ENCODE measurements at regions not wholly inside any gene's neighbourhood (a gene's known extent, or its start where the extent isn't known, plus 50 kb on each side); places are given as distances from the start of the nearest gene placed in this dataset.
"Not testable (repeated sequence)": the region's sequence is repeated elsewhere in the genome, so short reads cannot be mapped to it uniquely, and the experiment has no call there.

- ChIA-PET CTCF (no interaction called here), POLR2A (no interaction called here)
Observed at GRCh38 chr14:28348797-28349196, 417.8 kb upstream of the FOXG1 start.

GRCh38 chr14:28356819-28357218 is 409.8 kb upstream of the FOXG1 start:
- CTCF ChIA-PET: no interaction called here

GRCh38 chr14:28361486-28361885 is 405.1 kb upstream of the FOXG1 start:
- POLR2A ChIA-PET: no interaction called here
- CTCF ChIA-PET: no interaction called here

More at GRCh38 chr14:28356819-28357218, 409.8 kb upstream of the FOXG1 start:
- POLR2A ChIA-PET: no interaction called here

GRCh38 chr14:28365510-28365909 is 401.1 kb upstream of the FOXG1 start:
- ChIA-PET CTCF (no interaction called here), POLR2A (no interaction called here)

- CTCF ChIA-PET: no interaction called here
Observed at GRCh38 chr14:28373721-28374120, 392.9 kb upstream of the FOXG1 start.

GRCh38 chr14:28375295-28375694 is 391.3 kb upstream of the FOXG1 start:
- POLR2A ChIA-PET: no interaction called here
- CTCF ChIA-PET: no interaction called here

More at GRCh38 chr14:28373721-28374120, 392.9 kb upstream of the FOXG1 start:
- POLR2A ChIA-PET: no interaction called here

GRCh38 chr14:28381656-28382055 is 384.9 kb upstream of the FOXG1 start:
- CTCF ChIA-PET: no interaction called here
- POLR2A ChIA-PET: no interaction called here

- CTCF ChIA-PET: no interaction called here
- POLR2A ChIA-PET: no interaction called here
Observed at GRCh38 chr14:28382444-28383190, 384.0 kb upstream of the FOXG1 start.

GRCh38 chr14:28398506-28398905 is 368.1 kb upstream of the FOXG1 start:
- ChIA-PET POLR2A (no interaction called here), CTCF (no interaction called here)

GRCh38 chr14:28401705-28402104 is 364.9 kb upstream of the FOXG1 start:
- CTCF ChIA-PET, POLR2A ChIA-PET: not testable (repeated sequence)

GRCh38 chr14:28406196-28406595 is 360.4 kb upstream of the FOXG1 start:
- ChIA-PET POLR2A (no interaction called here), CTCF (no interaction called here)

- ChIA-PET CTCF (no interaction called here), POLR2A (no interaction called here)
Observed at GRCh38 chr14:28407031-28407825, 359.4 kb upstream of the FOXG1 start.

GRCh38 chr14:28407996-28408395 is 358.6 kb upstream of the FOXG1 start:
- POLR2A ChIA-PET: no interaction called here
- CTCF ChIA-PET: no interaction called here

GRCh38 chr14:28412077-28412476 is 354.5 kb upstream of the FOXG1 start:
- POLR2A ChIA-PET: no interaction called here
- CTCF ChIA-PET: no interaction called here

GRCh38 chr14:28426960-28427359 is 339.6 kb upstream of the FOXG1 start:
- CTCF ChIA-PET: no interaction called here
- POLR2A ChIA-PET: no interaction called here

- ChIA-PET CTCF (no interaction called here), POLR2A (no interaction called here)
Observed at GRCh38 chr14:28436821-28437220, 329.8 kb upstream of the FOXG1 start.

GRCh38 chr14:28461389-28461788 is 305.2 kb upstream of the FOXG1 start:
- CTCF ChIA-PET: no interaction called here
- POLR2A ChIA-PET: no interaction called here

- CTCF ChIA-PET: no interaction called here
- POLR2A ChIA-PET: no interaction called here
Observed at GRCh38 chr14:28467611-28468010, 299.0 kb upstream of the FOXG1 start.

- POLR2A ChIA-PET: no interaction called here
Observed at GRCh38 chr14:28468191-28469151, 298.1 kb upstream of the FOXG1 start.

GRCh38 chr14:28482251-28483040 is 284.1 kb upstream of the FOXG1 start:
- CTCF ChIA-PET: no interaction called here

More at GRCh38 chr14:28468191-28469151, 298.1 kb upstream of the FOXG1 start:
- CTCF ChIA-PET: no interaction called here

More at GRCh38 chr14:28482251-28483040, 284.1 kb upstream of the FOXG1 start:
- POLR2A ChIA-PET: no interaction called here
